H1 (cell line): ENCODE measurements at regions not wholly inside any gene's neighbourhood (a gene's known extent, or its start where the extent isn't known, plus 50 kb on each side); places are given as distances from the start of the nearest gene placed in this dataset.

Source experiments
- CTCF ChIA-PET: fragments of 300-600 bp; sonication (Branson Sonifier 250); formaldehyde crosslinking; loops from one replicate; lab custom pipeline; 2021; ENCODE audit not compliant: partially characterized antibody; lab: Charles Lee
- POLR2A ChIA-PET: fragments of 300-600 bp; sonication (Branson Sonifier 250); formaldehyde crosslinking; loops from one replicate; lab custom pipeline; 2021; ENCODE audit warnings: inconsistent platforms; ENCODE audit not compliant: partially characterized antibody; lab: Charles Lee
- DNase-seq, 2 experiments: peaks; one replicate each; pipeline versions ENCODE4 v3.0.0 to v3.0.0-alpha.2; 2010 to 2022; ENCODE audit warnings: low spot score in 2 of 2, low read depth in 1 of 2, mixed read lengths in 1 of 2
- FAIRE-seq: peaks from 2 replicates; lab custom pipeline; 2011; peaks lifted over from hg19 to GRCh38; lab: Jason Lieb, UNC
- H2AFZ ChIP-seq: 2 replicates; pipeline ENCODE4 v1.8.1; 2012; ENCODE audit warnings: low read length, inconsistent platforms
- H2AK5ac ChIP-seq: 2 replicates; pipeline ENCODE4 v1.6.1; 2013; ENCODE audit warnings: low read depth, low read length
- H2BK120ac ChIP-seq: replicated peaks from 2 replicates; pipeline ENCODE3; 2013; ENCODE audit warnings: low read depth, low read length, inconsistent platforms
- H2BK12ac ChIP-seq: 2 replicates; pipeline ENCODE4 v1.6.1; 2013; ENCODE audit warnings: low read depth, low read length
- H2BK15ac ChIP-seq: 2 replicates; pipeline ENCODE4 v1.6.1; 2013; ENCODE audit warnings: low read length
- H2BK20ac ChIP-seq: 2 replicates; pipeline ENCODE4 v1.6.1; 2013; ENCODE audit warnings: low read length
- H2BK5ac ChIP-seq: 2 replicates; pipeline ENCODE4 v1.6.1; 2013; ENCODE audit warnings: low read depth, low read length
- H3K14ac ChIP-seq: 2 replicates; pipeline ENCODE4 v1.6.1; 2013; ENCODE audit warnings: inconsistent platforms; ENCODE audit not compliant: insufficient read length
- H3K18ac ChIP-seq: 2 replicates; pipeline ENCODE4 v1.6.1; 2013; ENCODE audit warnings: low read length; ENCODE audit errors: extremely low read depth
- H3K23ac ChIP-seq: 2 replicates; pipeline ENCODE4 v1.6.1; 2013; ENCODE audit warnings: inconsistent platforms; ENCODE audit not compliant: insufficient read length
- H3K23me2 ChIP-seq: 2 replicates; pipeline ENCODE4 v1.6.1; 2013; ENCODE audit warnings: low read depth, low read length
- H3K27ac ChIP-seq: 2 replicates; pipeline ENCODE4 v1.6.1; 2011; ENCODE audit warnings: low read depth, low read length, inconsistent platforms
- H3K27me3 ChIP-seq, 4 experiments: replicated peaks in 1 of 4; 1 replicate in 1 of 4; 2 replicates in 3 of 4; pipeline versions ENCODE4 v1.6.1 to v1.8.1; 2011 to 2013; ENCODE audit warnings: low read length in 3 of 4, mild to moderate bottlenecking in 3 of 4, inconsistent platforms in 2 of 4, mixed read lengths in 2 of 4, moderate library complexity in 1 of 4; ENCODE audit not compliant: control insufficient read depth in 3 of 4, insufficient read depth in 3 of 4; ENCODE audit errors: extremely low read depth in 1 of 4
- H3K36me3 ChIP-seq, 4 experiments: 2 replicates each; pipeline versions ENCODE4 v1.6.1 to v1.8.1; 2011 to 2013; ENCODE audit warnings: mild to moderate bottlenecking in 4 of 4, low read length in 3 of 4, moderate library complexity in 2 of 4, control low read depth in 1 of 4, inconsistent platforms in 1 of 4; ENCODE audit not compliant: insufficient read depth in 4 of 4, control insufficient read depth in 2 of 4
- H3K4ac ChIP-seq: replicated peaks from 2 replicates; pipeline ENCODE3; 2013; ENCODE audit warnings: low read length, low read depth, mixed read lengths, inconsistent platforms; ENCODE audit not compliant: insufficient read length
- H3K4me1 ChIP-seq, 4 experiments: replicated peaks in 1 of 4; 1 replicate in 1 of 4; 2 replicates in 3 of 4; pipeline versions ENCODE4 v1.6.1 to v1.8.1; 2011 to 2013; ENCODE audit warnings: low read length in 3 of 4, inconsistent platforms in 2 of 4, mixed read lengths in 1 of 4; ENCODE audit not compliant: insufficient read depth in 4 of 4, control insufficient read depth in 3 of 4
- H3K4me2 ChIP-seq, 2 experiments: 2 replicates each; pipeline versions ENCODE4 v1.6.1 to v1.8.1; 2011 to 2013; ENCODE audit warnings: low read depth in 2 of 2, low read length in 2 of 2, control low read depth in 1 of 2, inconsistent platforms in 1 of 2, mild to moderate bottlenecking in 1 of 2; ENCODE audit not compliant: insufficient read depth in 1 of 2
- H3K4me3 ChIP-seq, 4 experiments: fragments of 200-600, 300-600 bp in 1 of 4; sonication (generic), shearing (Covaris generic), sonication (Bioruptor Twin) in 1 of 4; 2 replicates each; pipeline versions ENCODE4 v1.5.1 to v1.8.1; 2011 to 2016; ENCODE audit warnings: low read length in 4 of 4, low read depth in 3 of 4, control low read depth in 2 of 4, inconsistent platforms in 2 of 4, mild to moderate bottlenecking in 2 of 4, mixed read lengths in 1 of 4, moderate library complexity in 1 of 4; ENCODE audit not compliant: insufficient read depth in 2 of 4; ENCODE audit errors: extremely low read depth in 1 of 4
- H3K56ac ChIP-seq: replicated peaks from 2 replicates; pipeline ENCODE3; 2013; ENCODE audit warnings: low read depth, mild to moderate bottlenecking, mixed read lengths, low read length, inconsistent platforms; ENCODE audit not compliant: insufficient read length
- H3K79me1 ChIP-seq: 2 replicates; pipeline ENCODE4 v1.6.1; 2013; ENCODE audit warnings: low read depth, low read length, control low read depth
- H3K79me2 ChIP-seq, 2 experiments: 2 replicates each; pipeline versions ENCODE4 v1.6.1 to v1.8.1; 2012 to 2013; ENCODE audit warnings: low read length in 2 of 2, mild to moderate bottlenecking in 2 of 2, inconsistent platforms in 1 of 2; ENCODE audit not compliant: insufficient read depth in 2 of 2, control insufficient read depth in 1 of 2
- H3K9ac ChIP-seq, 4 experiments: replicated peaks in 1 of 4; 1 replicate in 1 of 4; 2 replicates in 3 of 4; pipeline versions ENCODE4 v1.6.1 to v1.8.1; 2011 to 2013; ENCODE audit warnings: low read depth in 3 of 4, low read length in 3 of 4, control low read depth in 2 of 4, mild to moderate bottlenecking in 2 of 4, moderate library complexity in 2 of 4, inconsistent platforms in 1 of 4; ENCODE audit errors: extremely low read depth in 1 of 4
- H3K9me3 ChIP-seq, 2 experiments: 2 replicates each; pipeline versions ENCODE4 v1.6.1 to v1.8.1; 2012 to 2013; ENCODE audit warnings: mild to moderate bottlenecking in 2 of 2, moderate library complexity in 2 of 2, control low read depth in 1 of 2, inconsistent platforms in 1 of 2, low read depth in 1 of 2, low read length in 1 of 2, mixed read lengths in 1 of 2; ENCODE audit not compliant: insufficient read depth in 2 of 2
- H4K20me1 ChIP-seq, 2 experiments: replicated peaks in 1 of 2; 2 replicates each; pipeline versions ENCODE3 to v1.8.1; 2011 to 2013; ENCODE audit warnings: inconsistent platforms in 2 of 2, low read length in 2 of 2, mild to moderate bottlenecking in 1 of 2; ENCODE audit not compliant: insufficient read depth in 2 of 2, control insufficient read depth in 1 of 2
- H4K5ac ChIP-seq: 2 replicates; pipeline ENCODE4 v1.6.1; 2013; ENCODE audit warnings: low read length, low read depth, mixed read lengths, inconsistent platforms; ENCODE audit not compliant: insufficient read length
- H4K8ac ChIP-seq: 2 replicates; pipeline ENCODE4 v1.8.0; 2013; ENCODE audit warnings: mild to moderate bottlenecking, moderate library complexity, low read length, inconsistent platforms; ENCODE audit not compliant: insufficient read depth; ENCODE audit errors: extremely low read depth
- H4K91ac ChIP-seq: replicated peaks from 2 replicates; pipeline ENCODE3; 2013; ENCODE audit warnings: low read length, mixed read lengths, inconsistent platforms; ENCODE audit not compliant: insufficient read length
- TCF12 ChIP-seq: IDR thresholded peaks from 2 replicates; pipeline ENCODE4 v1.6.1; 2011; ENCODE audit warnings: low read depth, mild to moderate bottlenecking, low read length
- WGBS, 2 experiments: shearing (Covaris generic) in 1 of 2; methylation state at CpG; one replicate each; pipeline versions ENCODE4 v1.1.6 to v1.1.7; 2013 to 2015; ENCODE audit warnings: low lambda C conversion rate in 2 of 2, mixed read lengths in 2 of 2, inconsistent platforms in 1 of 2, low coverage in 1 of 2, missing lambda C conversion rate in 1 of 2; ENCODE audit not compliant: insufficient replicate concordance in 2 of 2, insufficient coverage in 1 of 2, insufficient read length in 1 of 2; ENCODE audit errors: extremely low coverage in 1 of 2, missing lambda C conversion rate in 1 of 2; 5-methylcytosine and 5-hydroxymethylcytosine counted together

- Histone ChIP-seq H2BK120ac (no peak overlapping the region), H2BK5ac (no peak overlapping the region), H2BK20ac (no peak overlapping the region), H3K27me3 (no peaks in the 10 kb centered on the region; a peak in 2 of 7 replicates), H3K27ac (no peak overlapping the region), H4K20me1 (no peaks in the 10 kb centered on the region), H4K5ac (no peak overlapping the region), H2AFZ (0 out of 2 replicates have a peak overlapping the region, but pooled peaks have one; percentile 54), H3K23ac (no peak overlapping the region), H3K36me3 (no peaks in the 10 kb centered on the region), H3K23me2 (no peaks in the 10 kb centered on the region), H3K9me3 (no peaks in the 10 kb centered on the region), H3K4me1 (no peaks in the 10 kb centered on the region), H4K91ac (no peak overlapping the region), H2BK15ac (no peak overlapping the region), H3K4ac (no peak overlapping the region), H2AK5ac (no peak overlapping the region), H3K9ac (no peak overlapping the region), H3K56ac (no peak overlapping the region), H2BK12ac (no peak overlapping the region), H3K4me3 (no peak overlapping the region), H4K8ac (peak overlapping the region; percentile 83; the same call in 1 of the 2 replicates), H3K18ac (no peak overlapping the region), H3K79me1 (no peaks in the 10 kb centered on the region), H3K79me2 (no peaks in the 10 kb centered on the region), H3K4me2 (no peak overlapping the region), H3K14ac (no peak overlapping the region)
- POLR2A ChIA-PET, result no interaction called here
- no peak for FAIRE-seq
- DNase-seq, result no peak
- CTCF ChIA-PET, result interaction anchor here (1.0 kb wide), 2 partner anchors 130 to 176 kb away, joined by 3 read pairs; no protein-coding TSS in a partner anchor
- 83% methylated on average over 9 of the region's 9 CpGs; no CpG with 5 or more reads in 1 of the 2 experiments for WGBS, 2 experiments
- TF ChIP-seq TCF12, result no peak
These were observed 178.7 kb downstream of the EN1 start for GRCh38 chr2:118668431-118669424.
